Smooth muscle cell (in vitro differentiated cells): ENCODE measurements at regions not wholly inside any gene's neighbourhood (a gene's known extent, or its start where the extent isn't known, plus 50 kb on each side); places are given as distances from the start of the nearest gene placed in this dataset.

Source experiments
- DNase-seq: peaks from one replicate; lab custom pipeline; 2025; ENCODE audit not compliant: unreplicated experiment; lab: John Stamatoyannopoulos, UW
- H2AFZ ChIP-seq: fragments of 200-600 bp; sonication (generic); 2 replicates; pipeline ENCODE4 v1.6.0; 2016; ENCODE audit warnings: antibody characterized with exemption, low read depth, mild to moderate bottlenecking
- H3F3A ChIP-seq: fragments of 200-600 bp; sonication (generic); 2 replicates; pipeline ENCODE4 v1.6.0; 2017; ENCODE audit warnings: antibody characterized with exemption, low read depth
- H3K27ac ChIP-seq: fragments of 200-600 bp; sonication (generic); 2 replicates; pipeline ENCODE4 v1.5.1; 2016; ENCODE audit warnings: low read depth, mild to moderate bottlenecking
- H3K27me3 ChIP-seq: fragments of 200-600 bp; sonication (generic); 2 replicates; pipeline ENCODE4 v1.6.1; 2016; ENCODE audit warnings: low read depth, mild to moderate bottlenecking
- H3K36me3 ChIP-seq: fragments of 200-600 bp; sonication (generic); 2 replicates; pipeline ENCODE4 v1.5.1; 2016; ENCODE audit warnings: low read depth
- H3K4me1 ChIP-seq: fragments of 200-600 bp; sonication (generic); 2 replicates; pipeline ENCODE4 v1.5.1; 2016; ENCODE audit warnings: low read depth
- H3K4me2 ChIP-seq: fragments of 200-600 bp; sonication (generic); 2 replicates; pipeline ENCODE4 v1.6.0; 2016; ENCODE audit warnings: mild to moderate bottlenecking
- H3K4me3 ChIP-seq: fragments of 200-600 bp; sonication (generic); 2 replicates; pipeline ENCODE4 v1.5.1; 2016; ENCODE audit warnings: mild to moderate bottlenecking
- H3K79me2 ChIP-seq: fragments of 200-600 bp; sonication (generic); 2 replicates; pipeline ENCODE4 v1.6.0; 2016; ENCODE audit warnings: low read depth, mild to moderate bottlenecking
- H3K9ac ChIP-seq: fragments of 200-600 bp; sonication (generic); 2 replicates; pipeline ENCODE4 v1.6.0; 2016; ENCODE audit warnings: low read depth
- H3K9me3 ChIP-seq: fragments of 200-600 bp; sonication (generic); replicated peaks from 2 replicates; pipeline ENCODE4 v1.5.1; 2016; ENCODE audit warnings: low read depth
- H4K20me1 ChIP-seq: fragments of 200-600 bp; sonication (generic); 2 replicates; pipeline ENCODE4 v1.6.0; 2016; ENCODE audit warnings: low read depth
- WGBS: methylation state at CpG from one replicate; pipeline ENCODE4 v1.1.7; 2016; ENCODE audit warnings: low lambda C conversion rate; 5-methylcytosine and 5-hydroxymethylcytosine counted together
- TF ChIP-seq, protein P1 (sequence below): fragments of 200-600 bp; sonication (generic); IDR thresholded peaks from 2 replicates; pipeline ENCODE4 v1.5.1; 2017; ENCODE audit warnings: borderline replicate concordance, mild to moderate bottlenecking, antibody characterized with exemption; ENCODE audit not compliant: insufficient read depth, poor library complexity, severe bottlenecking

DNA sequence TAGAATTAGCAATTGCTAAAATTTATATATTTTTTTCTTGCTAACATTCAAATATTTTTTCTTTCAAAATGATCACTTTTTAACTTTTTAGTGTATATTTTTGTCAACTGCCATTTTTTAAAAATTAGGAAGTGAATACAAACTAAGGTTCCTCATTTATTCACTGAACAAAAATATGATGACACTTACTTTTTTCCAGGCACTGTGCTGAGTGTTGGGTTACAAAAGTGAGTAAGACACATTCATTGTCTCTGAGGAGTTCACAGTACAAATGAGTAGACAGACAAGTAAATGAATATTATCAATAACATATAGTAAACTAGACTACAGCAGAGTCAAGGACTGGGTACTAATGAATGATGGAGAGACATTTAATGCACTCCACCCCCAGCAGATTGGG lies 543.5 kb downstream of the PDHA2 start:
- Histone ChIP-seq H3K9me3 (no peaks in the 10 kb centered on the region), H3K27ac (no peak overlapping the region), H3K27me3 (no peaks in the 10 kb centered on the region), H3K4me1 (no peaks in the 10 kb centered on the region), H3K79me2 (no peaks in the 10 kb centered on the region), H4K20me1 (no peaks in the 10 kb centered on the region), H2AFZ (no peak overlapping the region), H3K4me2 (no peak overlapping the region), H3F3A (no peaks in the 10 kb centered on the region), H3K36me3 (no peaks in the 10 kb centered on the region), H3K9ac (no peak overlapping the region), H3K4me3 (no peak overlapping the region)
- TF ChIP-seq, protein P1, sequence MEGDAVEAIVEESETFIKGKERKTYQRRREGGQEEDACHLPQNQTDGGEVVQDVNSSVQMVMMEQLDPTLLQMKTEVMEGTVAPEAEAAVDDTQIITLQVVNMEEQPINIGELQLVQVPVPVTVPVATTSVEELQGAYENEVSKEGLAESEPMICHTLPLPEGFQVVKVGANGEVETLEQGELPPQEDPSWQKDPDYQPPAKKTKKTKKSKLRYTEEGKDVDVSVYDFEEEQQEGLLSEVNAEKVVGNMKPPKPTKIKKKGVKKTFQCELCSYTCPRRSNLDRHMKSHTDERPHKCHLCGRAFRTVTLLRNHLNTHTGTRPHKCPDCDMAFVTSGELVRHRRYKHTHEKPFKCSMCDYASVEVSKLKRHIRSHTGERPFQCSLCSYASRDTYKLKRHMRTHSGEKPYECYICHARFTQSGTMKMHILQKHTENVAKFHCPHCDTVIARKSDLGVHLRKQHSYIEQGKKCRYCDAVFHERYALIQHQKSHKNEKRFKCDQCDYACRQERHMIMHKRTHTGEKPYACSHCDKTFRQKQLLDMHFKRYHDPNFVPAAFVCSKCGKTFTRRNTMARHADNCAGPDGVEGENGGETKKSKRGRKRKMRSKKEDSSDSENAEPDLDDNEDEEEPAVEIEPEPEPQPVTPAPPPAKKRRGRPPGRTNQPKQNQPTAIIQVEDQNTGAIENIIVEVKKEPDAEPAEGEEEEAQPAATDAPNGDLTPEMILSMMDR, result no peak
- DNase-seq, result no peak

DNA sequence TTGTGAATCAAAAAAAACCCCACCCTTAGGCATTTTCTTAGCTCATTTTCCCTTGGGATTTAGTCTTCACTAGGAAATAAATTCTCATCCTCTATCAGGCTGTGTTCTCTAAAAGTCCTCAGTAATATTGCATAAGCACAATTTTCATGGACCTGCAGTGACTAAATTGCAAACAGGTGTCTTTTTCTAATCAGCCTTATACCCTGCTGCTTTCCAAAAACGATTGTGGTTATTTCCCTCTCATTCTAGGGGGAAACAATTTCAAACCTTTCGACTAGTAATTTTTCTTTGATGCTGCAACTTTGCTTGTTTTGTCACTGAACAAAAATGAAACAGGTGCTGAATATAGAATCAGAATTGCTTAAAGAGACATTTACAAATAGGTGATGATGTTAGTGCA lies 549.9 kb downstream of the PDHA2 start:
- Histone ChIP-seq H3K79me2 (no peaks in the 10 kb centered on the region), H3K4me2 (no peak overlapping the region), H3K9ac (no peak overlapping the region), H3K36me3 (no peaks in the 10 kb centered on the region), H3K4me3 (no peak overlapping the region), H3K9me3 (no peaks in the 10 kb centered on the region), H2AFZ (no peak overlapping the region), H3K4me1 (no peaks in the 10 kb centered on the region), H3K27me3 (no peaks in the 10 kb centered on the region), H3F3A (no peaks in the 10 kb centered on the region), H4K20me1 (no peaks in the 10 kb centered on the region), H3K27ac (no peak overlapping the region)
- TF ChIP-seq, protein P1, result no peak
- DNase-seq, result no peak
- 67% methylated on average over 2 of the region's 2 CpGs for WGBS

DNA sequence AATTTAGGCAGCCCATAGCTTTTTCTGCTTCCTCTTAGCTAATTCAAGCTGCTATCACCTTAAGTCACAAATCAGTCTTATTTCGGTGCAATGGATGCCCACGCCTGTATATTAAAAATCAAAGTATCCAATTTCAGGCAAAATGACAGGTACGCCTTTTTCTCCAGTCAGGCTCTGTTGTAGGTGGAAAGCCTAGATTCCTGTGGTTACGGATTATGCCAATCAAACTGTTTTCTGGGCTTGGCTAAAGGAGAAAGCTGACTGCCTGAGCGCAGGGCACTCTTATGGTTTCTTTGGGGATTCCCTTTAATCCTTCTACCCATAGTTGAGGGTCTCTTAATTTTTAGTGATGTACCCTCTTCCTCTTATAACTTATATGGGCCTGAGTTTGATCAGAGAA lies 550.5 kb downstream of the PDHA2 start:
- H3K79me2 ChIP-seq, result no peaks in the 10 kb centered on the region
- no peaks in the 10 kb centered on the region for H3K36me3 ChIP-seq
- TF ChIP-seq, protein P1, result no peak
- WGBS, result 68% methylated on average over 5 of the region's 5 CpGs
- no peak overlapping the region for H3K9ac ChIP-seq
- no peak overlapping the region for H3K4me2 ChIP-seq
- H3K4me1 ChIP-seq, result no peaks in the 10 kb centered on the region
- H3K27ac ChIP-seq, result no peak overlapping the region
- no peak overlapping the region for H3K4me3 ChIP-seq
- no peaks in the 10 kb centered on the region for H4K20me1 ChIP-seq
- H3F3A ChIP-seq, result no peaks in the 10 kb centered on the region
- H3K9me3 ChIP-seq, result no peaks in the 10 kb centered on the region
- H2AFZ ChIP-seq, result no peak overlapping the region
- no peak for DNase-seq
- no peaks in the 10 kb centered on the region for H3K27me3 ChIP-seq

DNA sequence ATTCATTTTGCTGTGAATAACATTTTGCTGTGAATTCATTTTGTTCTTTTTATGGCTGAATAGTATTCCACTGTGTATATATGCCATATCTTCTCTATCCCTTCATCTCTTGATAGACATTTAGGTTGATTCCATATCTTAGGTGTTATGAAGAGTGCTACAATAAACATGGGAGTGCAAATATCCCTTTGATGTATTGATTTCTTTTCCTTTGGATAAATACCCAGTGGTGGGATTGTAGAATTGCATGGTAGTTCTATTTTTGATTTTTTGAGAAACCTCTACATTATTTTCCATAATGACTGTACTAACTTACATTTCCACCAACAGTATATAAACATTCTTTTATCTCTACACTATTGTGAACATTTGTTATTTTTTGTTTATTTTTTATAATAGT lies 555.9 kb downstream of the PDHA2 start:
- DNase-seq, result no peak
- H3K4me3 ChIP-seq, result no peak overlapping the region

More for the DNA sequence above, 555.9 kb downstream of the PDHA2 start:
- no peak overlapping the region for H3K27ac ChIP-seq
- no peak overlapping the region for H2AFZ ChIP-seq
- TF ChIP-seq, protein P1, result peak; percentile 6
- no peaks in the 10 kb centered on the region for H3K79me2 ChIP-seq
- no peaks in the 10 kb centered on the region for H3K4me1 ChIP-seq
- no peaks in the 10 kb centered on the region for H4K20me1 ChIP-seq
- H3K9me3 ChIP-seq, result no peaks in the 10 kb centered on the region
- no peak overlapping the region for H3K9ac ChIP-seq
- H3K4me2 ChIP-seq, result no peak overlapping the region
- H3K27me3 ChIP-seq, result no peaks in the 10 kb centered on the region
- H3F3A ChIP-seq, result no peaks in the 10 kb centered on the region
- H3K36me3 ChIP-seq, result no peaks in the 10 kb centered on the region
